ENCODE measurements at regions not wholly inside any gene's neighbourhood (a gene's known extent, or its start where the extent isn't known, plus 50 kb on each side); places are given as distances from the start of the nearest gene placed in this dataset.
"Not testable (repeated sequence)": the region's sequence is repeated elsewhere in the genome, so short reads cannot be mapped to it uniquely, and the experiment has no call there.

DNA sequence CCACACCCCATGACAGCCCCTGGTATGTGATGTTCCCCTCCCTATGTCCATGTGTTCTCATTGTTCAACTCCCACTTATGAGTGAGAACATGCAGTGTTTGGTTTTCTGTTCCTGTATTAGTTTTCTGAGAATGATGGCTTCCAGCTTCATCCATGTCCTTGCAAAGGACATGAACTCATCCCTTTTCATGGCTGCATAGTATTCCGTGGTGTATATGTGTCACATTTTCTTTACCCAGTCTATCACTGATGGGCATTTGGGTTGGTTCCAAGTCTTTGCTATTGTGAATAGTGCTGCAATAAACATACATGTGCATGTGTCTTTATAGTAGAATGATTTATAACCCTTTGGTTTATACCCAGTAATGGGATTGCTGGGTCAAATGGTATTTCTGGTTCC lies 1665.5 kb downstream of the REEP3 start:
- TF ChIP-seq, protein P1, sequence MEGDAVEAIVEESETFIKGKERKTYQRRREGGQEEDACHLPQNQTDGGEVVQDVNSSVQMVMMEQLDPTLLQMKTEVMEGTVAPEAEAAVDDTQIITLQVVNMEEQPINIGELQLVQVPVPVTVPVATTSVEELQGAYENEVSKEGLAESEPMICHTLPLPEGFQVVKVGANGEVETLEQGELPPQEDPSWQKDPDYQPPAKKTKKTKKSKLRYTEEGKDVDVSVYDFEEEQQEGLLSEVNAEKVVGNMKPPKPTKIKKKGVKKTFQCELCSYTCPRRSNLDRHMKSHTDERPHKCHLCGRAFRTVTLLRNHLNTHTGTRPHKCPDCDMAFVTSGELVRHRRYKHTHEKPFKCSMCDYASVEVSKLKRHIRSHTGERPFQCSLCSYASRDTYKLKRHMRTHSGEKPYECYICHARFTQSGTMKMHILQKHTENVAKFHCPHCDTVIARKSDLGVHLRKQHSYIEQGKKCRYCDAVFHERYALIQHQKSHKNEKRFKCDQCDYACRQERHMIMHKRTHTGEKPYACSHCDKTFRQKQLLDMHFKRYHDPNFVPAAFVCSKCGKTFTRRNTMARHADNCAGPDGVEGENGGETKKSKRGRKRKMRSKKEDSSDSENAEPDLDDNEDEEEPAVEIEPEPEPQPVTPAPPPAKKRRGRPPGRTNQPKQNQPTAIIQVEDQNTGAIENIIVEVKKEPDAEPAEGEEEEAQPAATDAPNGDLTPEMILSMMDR (IDR thresholded peaks at IDR 0.05), result not testable (repeated sequence)
- not testable (repeated sequence) for TF ChIP-seq POLR2A, POLR2AphosphoS5 (IDR thresholded peaks at IDR 0.05)
